HFFc6 (cell line): ENCODE measurements at regions not wholly inside any gene's neighbourhood (a gene's known extent, or its start where the extent isn't known, plus 50 kb on each side); places are given as distances from the start of the nearest gene placed in this dataset.

Experiments
- DNase-seq: peaks from one replicate; pipeline ENCODE4 v3.0.0-alpha.2; 2018
- H3K27ac Mint-ChIP-seq: 2 replicates; pipeline ENCODE4 v1.8.0; 2020; ENCODE audit warnings: mild to moderate bottlenecking, mixed read lengths
- H3K27me3 Mint-ChIP-seq: 2 replicates; pipeline ENCODE4 v1.8.0; 2021; ENCODE audit warnings: mild to moderate bottlenecking, moderate library complexity, mixed read lengths; ENCODE audit not compliant: insufficient read depth
- H3K36me3 Mint-ChIP-seq: 2 replicates; pipeline ENCODE4 v1.8.0; 2021; ENCODE audit warnings: low read depth, mixed read lengths
- H3K4me1 Mint-ChIP-seq: 2 replicates; pipeline ENCODE4 v1.8.0; 2020; ENCODE audit warnings: low read depth, mixed read lengths
- H3K4me3 Mint-ChIP-seq: 2 replicates; pipeline ENCODE4 v1.8.0; 2020; ENCODE audit warnings: mild to moderate bottlenecking, moderate library complexity, mixed read lengths
- H3K9me3 Mint-ChIP-seq: 2 replicates; pipeline ENCODE4 v1.8.0; 2020; ENCODE audit warnings: mild to moderate bottlenecking, mixed read lengths
- TF ChIP-seq, protein P1 (sequence below): fragments of 200-600 bp; sonication (generic); IDR thresholded peaks from 2 replicates; pipeline ENCODE4 v1.5.0; 2021; ENCODE audit warnings: antibody characterized with exemption, mild to moderate bottlenecking

DNA sequence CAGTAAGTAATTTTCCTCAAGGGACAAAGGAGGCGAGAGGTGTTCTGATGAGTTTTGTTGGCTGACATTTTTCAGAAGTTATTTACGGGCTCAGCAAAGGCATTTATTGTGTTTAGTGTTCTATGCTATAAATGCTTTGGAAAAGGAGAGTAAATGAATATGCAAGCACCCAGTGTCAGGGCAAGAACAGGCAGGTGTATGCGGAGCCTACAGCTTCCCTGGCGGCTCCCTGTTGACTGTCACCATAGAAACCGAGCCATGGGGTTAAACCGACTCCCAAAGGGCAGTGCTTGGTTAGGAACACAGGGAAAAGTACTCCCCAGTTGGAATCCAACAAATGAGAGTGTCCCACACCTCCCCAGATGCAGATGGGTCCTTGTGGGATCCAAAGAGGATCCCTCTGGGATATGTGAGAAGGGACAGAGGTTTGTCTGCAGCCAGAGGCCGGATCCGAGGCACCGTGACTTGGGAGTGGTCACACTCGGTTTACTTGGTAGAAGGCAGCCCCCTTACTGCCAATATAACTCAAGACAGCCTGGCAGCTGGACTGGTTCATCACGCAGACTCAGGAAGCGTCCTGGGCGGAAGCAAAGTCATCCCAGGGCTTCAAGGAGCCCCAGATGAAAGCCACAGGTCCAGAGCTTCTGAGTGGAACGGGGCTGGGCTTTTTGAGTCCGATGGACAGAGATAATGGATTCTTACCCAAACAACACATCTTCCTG is 329.7 kb downstream of the CTTN start:
- H3K36me3 Mint-ChIP-seq = peaks cover 5% of the 10 kb centered on the region; the same call in 1 of the 2 replicates
- H3K27ac Mint-ChIP-seq = no peak overlapping the region
- no peak for DNase-seq
- no peaks in the 10 kb centered on the region; the same call in 1 of the 2 replicates for H3K27me3 Mint-ChIP-seq
- no peaks in the 10 kb centered on the region for H3K4me1 Mint-ChIP-seq
- no peak overlapping the region for H3K4me3 Mint-ChIP-seq
- TF ChIP-seq, protein P1, sequence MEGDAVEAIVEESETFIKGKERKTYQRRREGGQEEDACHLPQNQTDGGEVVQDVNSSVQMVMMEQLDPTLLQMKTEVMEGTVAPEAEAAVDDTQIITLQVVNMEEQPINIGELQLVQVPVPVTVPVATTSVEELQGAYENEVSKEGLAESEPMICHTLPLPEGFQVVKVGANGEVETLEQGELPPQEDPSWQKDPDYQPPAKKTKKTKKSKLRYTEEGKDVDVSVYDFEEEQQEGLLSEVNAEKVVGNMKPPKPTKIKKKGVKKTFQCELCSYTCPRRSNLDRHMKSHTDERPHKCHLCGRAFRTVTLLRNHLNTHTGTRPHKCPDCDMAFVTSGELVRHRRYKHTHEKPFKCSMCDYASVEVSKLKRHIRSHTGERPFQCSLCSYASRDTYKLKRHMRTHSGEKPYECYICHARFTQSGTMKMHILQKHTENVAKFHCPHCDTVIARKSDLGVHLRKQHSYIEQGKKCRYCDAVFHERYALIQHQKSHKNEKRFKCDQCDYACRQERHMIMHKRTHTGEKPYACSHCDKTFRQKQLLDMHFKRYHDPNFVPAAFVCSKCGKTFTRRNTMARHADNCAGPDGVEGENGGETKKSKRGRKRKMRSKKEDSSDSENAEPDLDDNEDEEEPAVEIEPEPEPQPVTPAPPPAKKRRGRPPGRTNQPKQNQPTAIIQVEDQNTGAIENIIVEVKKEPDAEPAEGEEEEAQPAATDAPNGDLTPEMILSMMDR = no peak
- peaks cover 44% of the 10 kb centered on the region for H3K9me3 Mint-ChIP-seq

GRCh38 chr11:70729949-70730348 is 331.6 kb downstream of the CTTN start:
- Mint-ChIP-seq H3K27me3 (no peaks in the 10 kb centered on the region; the same call in 1 of the 2 replicates), H3K9me3 (peaks cover 48% of the 10 kb centered on the region), H3K4me1 (no peaks in the 10 kb centered on the region), H3K36me3 (peaks cover 5% of the 10 kb centered on the region; the same call in 1 of the 2 replicates), H3K27ac (no peak overlapping the region), H3K4me3 (no peak overlapping the region)
- TF ChIP-seq, protein P1 = no peak
- DNase-seq = no peak

DNA sequence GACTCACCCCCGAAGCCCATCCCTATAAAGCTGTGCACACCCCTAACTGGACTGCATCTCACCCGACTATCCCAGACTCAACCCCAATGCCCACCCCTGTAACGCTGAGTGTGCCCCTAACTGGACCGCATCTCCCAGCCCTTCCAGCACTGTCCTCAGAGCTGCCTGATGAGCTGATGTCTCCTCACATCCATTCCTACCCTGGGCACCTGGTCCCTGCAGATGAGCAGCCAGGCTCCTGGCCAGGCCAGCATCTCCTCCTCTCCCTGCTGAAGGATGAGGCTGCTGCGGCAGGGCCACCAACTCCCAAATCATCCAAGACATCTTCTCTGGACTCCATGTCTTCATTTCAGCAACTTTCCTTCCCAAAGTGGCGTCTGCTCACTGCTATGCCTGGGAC is 332.1 kb downstream of the CTTN start:
- peaks cover 5% of the 10 kb centered on the region; the same call in 1 of the 2 replicates for H3K36me3 Mint-ChIP-seq
- peaks cover 46% of the 10 kb centered on the region for H3K9me3 Mint-ChIP-seq
- H3K4me3 Mint-ChIP-seq = no peak overlapping the region
- H3K27me3 Mint-ChIP-seq = no peaks in the 10 kb centered on the region; the same call in 1 of the 2 replicates
- DNase-seq = no peak
- H3K27ac Mint-ChIP-seq = no peak overlapping the region
- TF ChIP-seq, protein P1 = no peak
- no peaks in the 10 kb centered on the region for H3K4me1 Mint-ChIP-seq

- no peak overlapping the region for H3K27ac Mint-ChIP-seq
- TF ChIP-seq, protein P1 = no peak
- H3K27me3 Mint-ChIP-seq = peaks cover 6% of the 10 kb centered on the region
- H3K9me3 Mint-ChIP-seq = peaks cover 47% of the 10 kb centered on the region
- no peaks in the 10 kb centered on the region for H3K4me1 Mint-ChIP-seq
- DNase-seq = no peak
- H3K36me3 Mint-ChIP-seq = peaks cover 12% of the 10 kb centered on the region
- no peak overlapping the region for H3K4me3 Mint-ChIP-seq
Observed at GRCh38 chr11:70731271-70732022, 333.1 kb downstream of the CTTN start.

- H3K27me3 Mint-ChIP-seq = peaks cover 6% of the 10 kb centered on the region
- no peak overlapping the region for H3K4me3 Mint-ChIP-seq
- H3K4me1 Mint-ChIP-seq = no peaks in the 10 kb centered on the region
- H3K9me3 Mint-ChIP-seq = peaks cover 41% of the 10 kb centered on the region
- no peak for DNase-seq
- peaks cover 14% of the 10 kb centered on the region for H3K36me3 Mint-ChIP-seq
- TF ChIP-seq, protein P1 = no peak
- H3K27ac Mint-ChIP-seq = no peak overlapping the region
Observed at GRCh38 chr11:70732023-70732880, 333.9 kb downstream of the CTTN start.
